ENCODE measurements at regions not wholly inside any gene's neighbourhood (a gene's known extent, or its start where the extent isn't known, plus 50 kb on each side); places are given as distances from the start of the nearest gene placed in this dataset.

DNA sequence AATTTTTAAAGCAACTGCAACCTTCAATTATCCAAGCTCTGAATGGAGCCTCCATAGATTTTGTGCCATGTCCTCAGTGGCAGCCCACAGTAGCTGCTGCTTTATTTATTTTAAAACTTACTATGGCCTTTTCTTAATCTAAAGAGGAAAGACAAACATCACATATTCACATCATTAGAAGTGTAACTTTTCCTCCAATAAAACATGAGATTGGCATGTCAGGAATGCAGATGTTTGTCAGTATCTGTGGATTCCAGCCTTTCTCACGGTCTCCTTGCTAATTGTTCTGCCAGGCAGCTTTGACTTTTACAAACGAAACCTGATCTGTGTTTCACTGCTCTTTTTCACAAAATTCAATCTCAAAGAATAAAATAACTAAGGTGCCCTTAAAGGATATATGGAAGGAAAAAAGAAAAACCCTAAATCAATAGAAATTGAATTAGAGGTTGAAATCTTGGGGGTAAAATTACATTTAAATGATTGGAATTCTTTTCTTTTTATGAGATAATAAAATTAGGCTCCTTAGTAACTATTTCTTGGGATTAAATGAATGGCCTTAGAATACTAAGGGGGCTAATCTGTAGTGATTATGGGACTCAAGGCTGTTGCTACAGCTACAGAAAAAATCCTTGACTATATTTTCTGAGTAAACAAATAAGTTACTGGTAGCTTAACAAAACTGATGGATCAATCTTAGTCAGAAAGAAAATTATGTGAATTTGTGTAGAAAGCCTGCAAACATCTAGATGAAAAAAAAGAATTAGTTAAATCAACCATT, 151.3 kb downstream of the RTL9 start:
- DNase-seq = no peak
- ATAC-seq = no peak
- Histone ChIP-seq H3K9me3 (peaks cover 0 to 14% (median 0%) of the 10 kb centered on the region in 11 donors), H3K27ac (no peak overlapping the region), H3K4me3 (no peak overlapping the region), H3K36me3 (no peaks in the 10 kb centered on the region), H3K27me3 (peaks cover 0 to 9% (median 0%) of the 10 kb centered on the region in 7 donors), H3K4me1 (no peaks in the 10 kb centered on the region)
- WGBS, 2 donors = 18 to 19% methylated on average over 2 of the region's 2 CpGs
- intact Hi-C loops (cut with DNase I) = no loop called here
- TF ChIP-seq, protein P1, sequence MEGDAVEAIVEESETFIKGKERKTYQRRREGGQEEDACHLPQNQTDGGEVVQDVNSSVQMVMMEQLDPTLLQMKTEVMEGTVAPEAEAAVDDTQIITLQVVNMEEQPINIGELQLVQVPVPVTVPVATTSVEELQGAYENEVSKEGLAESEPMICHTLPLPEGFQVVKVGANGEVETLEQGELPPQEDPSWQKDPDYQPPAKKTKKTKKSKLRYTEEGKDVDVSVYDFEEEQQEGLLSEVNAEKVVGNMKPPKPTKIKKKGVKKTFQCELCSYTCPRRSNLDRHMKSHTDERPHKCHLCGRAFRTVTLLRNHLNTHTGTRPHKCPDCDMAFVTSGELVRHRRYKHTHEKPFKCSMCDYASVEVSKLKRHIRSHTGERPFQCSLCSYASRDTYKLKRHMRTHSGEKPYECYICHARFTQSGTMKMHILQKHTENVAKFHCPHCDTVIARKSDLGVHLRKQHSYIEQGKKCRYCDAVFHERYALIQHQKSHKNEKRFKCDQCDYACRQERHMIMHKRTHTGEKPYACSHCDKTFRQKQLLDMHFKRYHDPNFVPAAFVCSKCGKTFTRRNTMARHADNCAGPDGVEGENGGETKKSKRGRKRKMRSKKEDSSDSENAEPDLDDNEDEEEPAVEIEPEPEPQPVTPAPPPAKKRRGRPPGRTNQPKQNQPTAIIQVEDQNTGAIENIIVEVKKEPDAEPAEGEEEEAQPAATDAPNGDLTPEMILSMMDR (IDR thresholded peaks at IDR 0.05) = no peak

DNA sequence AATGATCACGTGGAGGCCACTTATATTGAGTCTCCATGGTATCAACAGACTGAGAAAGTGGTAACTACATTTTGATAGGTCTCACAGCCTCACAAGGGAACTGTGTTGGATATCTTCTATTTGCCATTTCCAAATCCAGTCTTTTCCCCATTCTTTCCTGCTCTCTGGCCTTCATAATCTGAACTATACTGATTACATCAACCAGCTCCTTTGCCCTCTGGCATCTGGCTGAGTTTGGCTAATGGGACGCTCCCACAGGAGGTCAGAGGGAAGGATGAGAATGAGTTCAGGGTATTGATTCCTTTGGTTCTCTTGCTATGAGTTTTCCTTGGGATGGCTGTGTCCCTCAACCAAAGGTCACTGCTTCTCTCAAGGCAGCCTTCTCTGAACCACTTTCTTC, 152.6 kb downstream of the RTL9 start:
- TF ChIP-seq, protein P1 (IDR thresholded peaks at IDR 0.05) = no peak
- ATAC-seq (no peak), DNase-seq (no peak)
- intact Hi-C loops (cut with DNase I) = no loop called here
- no peaks in the 10 kb centered on the region for H3K36me3 ChIP-seq
- WGBS, 2 donors = 79 to 89% methylated on average over 2 of the region's 2 CpGs
- no peak overlapping the region for H3K27ac ChIP-seq
- no peaks in the 10 kb centered on the region for H3K4me1 ChIP-seq
- peaks cover 0 to 14% (median 0%) of the 10 kb centered on the region in 11 donors for H3K9me3 ChIP-seq
- H3K4me3 ChIP-seq = no peak overlapping the region
- peaks cover 0 to 9% (median 0%) of the 10 kb centered on the region in 7 donors for H3K27me3 ChIP-seq

DNA sequence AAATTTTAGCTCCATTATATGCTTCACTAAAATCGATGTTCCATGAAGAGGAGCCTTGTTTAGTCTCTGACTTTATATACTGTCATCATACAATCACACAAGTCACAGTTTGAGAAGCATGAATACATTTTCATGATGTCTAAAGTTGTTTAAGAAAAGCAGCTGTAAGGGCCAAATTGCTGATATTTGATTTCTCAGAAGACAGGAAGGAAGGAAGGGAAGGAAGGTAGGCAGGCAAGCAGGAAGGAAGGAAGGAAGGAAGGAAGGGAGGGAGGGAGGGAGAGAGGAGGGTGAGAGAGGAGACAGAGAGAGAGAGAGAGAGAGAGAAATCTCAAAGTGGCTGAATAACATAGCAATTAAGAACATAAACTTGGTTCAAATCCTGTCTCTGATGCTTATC, 153.7 kb downstream of the RTL9 start:
- 72 to 77% methylated on average over 1 of the region's 1 CpG for WGBS, 2 donors

DNA sequence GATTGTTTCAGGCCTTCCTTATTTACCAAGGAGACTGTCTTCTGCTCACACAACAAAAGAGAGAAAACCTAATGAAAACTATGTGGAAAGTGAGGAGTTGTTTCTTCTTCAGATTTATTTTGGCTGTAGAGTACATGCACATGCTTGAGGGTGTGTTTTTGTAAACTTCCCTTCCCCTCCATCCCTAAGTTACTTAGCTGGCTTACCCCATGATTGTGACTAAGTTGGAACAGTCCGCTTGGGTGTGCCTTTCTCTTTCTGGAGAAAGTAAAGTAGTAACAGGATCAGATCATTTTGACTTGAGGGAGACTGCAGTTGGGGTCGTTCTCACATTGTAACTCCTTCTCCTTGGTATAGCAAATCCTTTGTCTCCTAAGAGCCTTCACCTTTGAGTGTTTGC, 155.9 kb downstream of the RTL9 start:
- intact Hi-C loops (cut with DNase I) = no loop called here
- H3K9me3 ChIP-seq = peaks cover 0 to 14% (median 0%) of the 10 kb centered on the region in 11 donors
- no peak for ATAC-seq

More for the DNA sequence above, 153.7 kb downstream of the RTL9 start:
- Histone ChIP-seq H3K4me1 (no peaks in the 10 kb centered on the region), H3K36me3 (no peaks in the 10 kb centered on the region), H3K4me3 (no peak overlapping the region), H3K9me3 (peaks cover 0 to 14% (median 0%) of the 10 kb centered on the region in 11 donors), H3K27ac (no peak overlapping the region), H3K27me3 (peaks cover 0 to 9% (median 0%) of the 10 kb centered on the region in 7 donors)
- DNase-seq = no peak
- intact Hi-C loops (cut with DNase I) = no loop called here
- TF ChIP-seq, protein P1 (IDR thresholded peaks at IDR 0.05) = no peak
- ATAC-seq = no peak

More for the DNA sequence above, 155.9 kb downstream of the RTL9 start:
- Histone ChIP-seq H3K4me1 (no peaks in the 10 kb centered on the region), H3K27me3 (peaks cover 0 to 16% (median 0%) of the 10 kb centered on the region in 7 donors), H3K36me3 (no peaks in the 10 kb centered on the region), H3K27ac (no peak overlapping the region), H3K4me3 (no peak overlapping the region)
- DNase-seq = no peak
- TF ChIP-seq, protein P1 (IDR thresholded peaks at IDR 0.05) = no peak
- 71 to 72% methylated on average over 2 of the region's 2 CpGs for WGBS, 2 donors
